Activated CD8-positive, alpha-beta T cell treated with anti-CD3 and anti-CD28 coated beads, Interleukin-2, amount 10 ng/mL, durations not matched to agents 7 days and 5 days (primary cell): ENCODE measurements at regions not wholly inside any gene's neighbourhood (a gene's known extent, or its start where the extent isn't known, plus 50 kb on each side); places are given as distances from the start of the nearest gene placed in this dataset.
"Not testable (repeated sequence)": the region's sequence is repeated elsewhere in the genome, so short reads cannot be mapped to it uniquely, and the experiment has no call there.

ENCODE experiments used
- ATAC-seq: fragments of 150-1000 bp; cut with Tn5 transposase; one replicate; pipeline ENCODE4 v1.10.0; 2021; ENCODE audit warnings: moderate library complexity
- CTCF ChIA-PET: fragments of 350-600 bp; sonication (Branson Sonifier 250); formaldehyde crosslinking; loops from one replicate; lab custom pipeline; 2021; ENCODE audit warnings: antibody characterized with exemption; lab: Charles Lee
- POLR2A ChIA-PET: fragments of 350-600 bp; sonication (Branson Sonifier 250); formaldehyde crosslinking; loops from one replicate; lab custom pipeline; 2021; ENCODE audit warnings: antibody characterized with exemption; lab: Charles Lee
- DNase-seq: peaks from one replicate; pipeline ENCODE4 v3.0.0-alpha.2; 2020
- H3K27ac Mint-ChIP-seq: one replicate; pipeline ENCODE4 v1.8.0; 2021; ENCODE audit warnings: mild to moderate bottlenecking, mixed read lengths
- H3K27me3 Mint-ChIP-seq: one replicate; pipeline ENCODE4 v1.8.0; 2021; ENCODE audit warnings: low read depth, mixed read lengths
- H3K36me3 Mint-ChIP-seq: one replicate; pipeline ENCODE4 v1.8.0; 2021; ENCODE audit warnings: low read depth, mixed read lengths
- H3K4me1 Mint-ChIP-seq: one replicate; pipeline ENCODE4 v1.8.0; 2021; ENCODE audit warnings: low read depth, mixed read lengths
- H3K4me3 Mint-ChIP-seq: one replicate; pipeline ENCODE4 v1.8.0; 2021; ENCODE audit warnings: mild to moderate bottlenecking, mixed read lengths
- H3K9me3 Mint-ChIP-seq: one replicate; pipeline ENCODE4 v1.8.0; 2022; ENCODE audit warnings: mixed read lengths; ENCODE audit not compliant: insufficient read depth

DNA sequence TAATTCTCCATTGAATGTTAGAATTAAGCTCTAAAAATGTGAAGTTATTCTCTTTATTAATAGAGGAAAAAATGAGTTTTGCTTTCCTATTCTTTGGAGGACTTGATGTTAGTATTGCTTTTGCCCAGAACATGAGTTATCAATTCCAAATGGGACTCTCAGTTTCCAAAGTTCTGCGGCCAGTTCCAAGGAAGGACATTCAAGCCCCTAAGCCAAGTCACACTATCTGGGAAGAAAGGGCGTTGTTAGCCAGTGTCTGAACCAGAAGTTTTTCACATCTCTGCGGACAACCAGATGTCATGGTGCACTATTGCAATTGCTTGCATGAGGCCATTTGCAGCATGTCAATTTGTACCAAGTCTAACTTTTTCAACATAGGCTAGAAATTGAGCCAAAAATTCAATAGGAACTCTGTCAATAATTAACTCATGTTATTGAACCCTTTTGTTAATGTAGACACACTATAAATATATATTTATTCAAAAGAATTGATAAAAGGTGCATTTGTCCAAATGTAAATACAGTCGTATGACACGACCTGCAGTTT is 183.3 kb upstream of the PIK3R1 start:
- CTCF ChIA-PET, result no interaction called here

DNA sequence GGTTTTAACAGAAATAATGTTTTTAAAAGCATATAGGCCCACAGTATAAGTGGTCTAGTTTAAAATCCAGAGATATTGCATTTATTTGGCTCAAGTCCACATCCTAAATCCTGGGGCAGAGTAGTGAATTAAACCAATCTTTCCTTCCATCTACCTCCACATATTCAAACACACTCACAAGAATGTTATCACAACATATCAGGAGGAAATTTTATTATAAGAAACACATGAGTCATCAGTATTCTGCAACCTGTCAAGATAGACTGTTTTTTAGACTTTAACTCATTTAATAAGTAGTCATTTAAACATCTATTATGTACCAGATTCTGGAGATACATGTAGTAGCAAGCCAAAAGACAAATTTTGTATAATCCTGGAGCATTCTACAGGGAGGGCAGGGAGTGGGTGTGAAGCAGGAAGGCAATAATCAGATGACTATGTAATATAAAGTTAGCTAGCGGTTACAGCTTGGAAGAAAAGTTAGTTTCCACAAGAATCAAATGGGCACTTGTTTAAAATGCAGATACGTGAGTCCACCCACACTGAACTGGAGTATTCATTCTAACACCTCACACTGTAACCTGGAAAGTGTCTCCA is 187.3 kb upstream of the PIK3R1 start:
- DNase-seq, result no peak
- CTCF ChIA-PET, result no interaction called here

More for the DNA sequence above, 183.3 kb upstream of the PIK3R1 start:
- H3K4me3 Mint-ChIP-seq, result no peak overlapping the region
- DNase-seq (no peak), ATAC-seq (no peak)
- H3K27me3 Mint-ChIP-seq, result no peaks in the 10 kb centered on the region
- no peaks in the 10 kb centered on the region for H3K9me3 Mint-ChIP-seq
- no peaks in the 10 kb centered on the region for H3K4me1 Mint-ChIP-seq
- H3K36me3 Mint-ChIP-seq, result no peaks in the 10 kb centered on the region
- POLR2A ChIA-PET, result no interaction called here
- H3K27ac Mint-ChIP-seq, result no peak overlapping the region

GRCh38 chr5:68027519-68027918 is 188.0 kb upstream of the PIK3R1 start:
- ATAC-seq, result no peak
- Mint-ChIP-seq H3K27ac (no peak overlapping the region), H3K4me3 (no peak overlapping the region), H3K36me3 (no peaks in the 10 kb centered on the region), H3K4me1 (no peaks in the 10 kb centered on the region), H3K9me3 (no peaks in the 10 kb centered on the region), H3K27me3 (no peaks in the 10 kb centered on the region)
- CTCF ChIA-PET, result no interaction called here
- POLR2A ChIA-PET, result no interaction called here
- no peak for DNase-seq

More for the DNA sequence above, 187.3 kb upstream of the PIK3R1 start:
- H3K4me1 Mint-ChIP-seq, result no peaks in the 10 kb centered on the region
- H3K36me3 Mint-ChIP-seq, result no peaks in the 10 kb centered on the region
- H3K4me3 Mint-ChIP-seq, result no peak overlapping the region
- H3K27ac Mint-ChIP-seq, result no peak overlapping the region
- POLR2A ChIA-PET, result no interaction called here
- no peaks in the 10 kb centered on the region for H3K9me3 Mint-ChIP-seq
- no peak for ATAC-seq
- H3K27me3 Mint-ChIP-seq, result no peaks in the 10 kb centered on the region

DNA sequence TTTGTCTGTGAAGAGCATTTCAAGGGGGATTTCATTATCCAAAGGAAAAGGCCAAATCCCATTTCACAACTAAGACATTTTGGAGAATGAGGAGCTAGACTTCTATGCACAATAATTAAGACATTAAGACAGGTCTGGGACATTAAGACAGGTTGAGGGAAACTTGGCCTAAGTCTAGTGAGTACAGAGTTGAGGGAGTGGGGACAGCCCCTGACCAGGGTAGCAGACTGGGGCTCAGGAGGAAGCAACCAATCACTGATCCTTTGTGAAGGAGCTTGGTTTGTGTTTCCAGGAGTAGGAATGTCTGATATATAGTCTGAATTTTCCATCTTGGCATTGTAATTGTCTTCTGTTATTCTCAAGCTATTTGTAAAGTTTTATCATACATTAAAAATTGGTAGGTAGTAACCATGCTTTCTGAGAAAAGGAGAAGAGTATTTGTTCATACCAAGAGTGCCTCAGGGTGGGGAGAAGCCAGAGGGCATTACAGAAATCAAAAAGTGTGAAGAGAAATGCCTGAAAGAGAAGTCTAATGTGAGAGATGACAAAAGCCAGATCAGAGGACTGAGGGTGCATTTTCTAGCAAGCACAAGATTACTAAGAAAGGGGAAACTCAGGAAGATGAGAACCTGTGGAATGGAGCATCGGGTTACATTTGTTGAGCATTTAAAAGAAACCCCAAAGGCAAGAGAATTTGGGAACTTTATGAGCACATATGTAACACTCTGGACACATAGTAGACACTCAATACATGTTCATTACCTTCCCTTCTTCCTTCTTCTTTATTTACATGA is 189.3 kb upstream of the PIK3R1 start:
- ChIA-PET CTCF (no interaction called here), POLR2A (no interaction called here)
- Mint-ChIP-seq H3K36me3 (no peaks in the 10 kb centered on the region), H3K27ac (no peak overlapping the region), H3K4me1 (no peaks in the 10 kb centered on the region), H3K27me3 (no peaks in the 10 kb centered on the region), H3K4me3 (no peak overlapping the region), H3K9me3 (no peaks in the 10 kb centered on the region)
- no peak for DNase-seq
- ATAC-seq, result no peak

DNA sequence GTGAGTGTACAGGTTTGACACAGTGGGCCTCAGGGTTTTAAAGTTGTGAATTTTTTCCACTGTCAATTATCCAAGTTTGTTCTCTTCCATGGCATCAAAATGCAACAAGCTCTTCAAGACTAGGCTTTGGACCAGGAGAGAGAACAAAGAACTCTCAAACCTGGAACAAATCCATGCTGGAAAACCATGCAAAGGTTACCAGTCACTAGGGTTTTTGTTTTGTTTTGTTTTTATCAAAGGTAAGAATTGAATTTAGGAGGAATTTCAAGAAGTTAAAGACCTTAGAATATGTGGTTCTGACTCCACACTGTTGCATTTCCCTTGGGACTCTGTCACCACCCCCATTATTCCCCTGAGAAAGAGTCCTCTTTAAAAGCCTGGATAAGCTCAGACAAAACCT is 191.1 kb upstream of the PIK3R1 start:
- Mint-ChIP-seq H3K27ac (no peak overlapping the region), H3K4me1 (no peaks in the 10 kb centered on the region), H3K36me3 (no peaks in the 10 kb centered on the region), H3K27me3 (no peaks in the 10 kb centered on the region), H3K4me3 (no peak overlapping the region), H3K9me3 (no peaks in the 10 kb centered on the region)
- ChIA-PET POLR2A (no interaction called here), CTCF (no interaction called here)
- DNase-seq (no peak), ATAC-seq (no peak)

GRCh38 chr5:68021916-68022315 is 193.6 kb upstream of the PIK3R1 start:
- DNase-seq (no peak), ATAC-seq (no peak)
- Mint-ChIP-seq H3K4me3 (no peak overlapping the region), H3K9me3 (no peaks in the 10 kb centered on the region), H3K27ac (no peak overlapping the region), H3K27me3 (no peaks in the 10 kb centered on the region), H3K4me1 (no peaks in the 10 kb centered on the region), H3K36me3 (no peaks in the 10 kb centered on the region)
- ChIA-PET CTCF (no interaction called here), POLR2A (no interaction called here)

DNA sequence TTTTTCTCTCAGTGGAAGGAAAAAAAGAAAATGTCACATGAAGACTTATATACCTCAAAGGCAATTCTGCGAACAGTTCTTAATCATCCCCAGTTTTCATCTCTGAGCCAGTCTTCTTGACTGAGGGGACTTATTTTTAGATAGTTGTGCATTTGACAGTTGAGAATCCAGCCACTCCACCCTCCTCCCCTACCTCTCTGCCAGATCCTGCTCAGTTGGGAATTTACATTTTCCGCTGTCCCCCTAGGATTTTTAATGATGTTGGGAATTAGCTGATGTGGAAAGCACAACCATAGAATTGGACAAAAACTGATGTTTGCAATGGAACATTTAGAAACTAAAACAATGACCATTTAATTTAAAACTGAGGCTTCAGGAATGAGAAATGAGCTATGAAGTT is 194.3 kb upstream of the PIK3R1 start:
- no peak overlapping the region for H3K27ac Mint-ChIP-seq
- no peak overlapping the region for H3K4me3 Mint-ChIP-seq
- H3K36me3 Mint-ChIP-seq, result no peaks in the 10 kb centered on the region

GRCh38 chr5:68020461-68020969 is 195.0 kb upstream of the PIK3R1 start:
- H3K4me3 Mint-ChIP-seq, ATAC-seq, H3K9me3 Mint-ChIP-seq, CTCF ChIA-PET, H3K27me3 Mint-ChIP-seq, H3K4me1 Mint-ChIP-seq, POLR2A ChIA-PET, H3K36me3 Mint-ChIP-seq, H3K27ac Mint-ChIP-seq, DNase-seq: not testable (repeated sequence)

More for the DNA sequence above, 194.3 kb upstream of the PIK3R1 start:
- ChIA-PET CTCF (no interaction called here), POLR2A (no interaction called here)
- Mint-ChIP-seq H3K9me3 (no peaks in the 10 kb centered on the region), H3K27me3 (no peaks in the 10 kb centered on the region), H3K4me1 (no peaks in the 10 kb centered on the region)
- no peak for DNase-seq
- ATAC-seq, result no peak

GRCh38 chr5:68015381-68016302 is 199.9 kb upstream of the PIK3R1 start:
- H3K27me3 Mint-ChIP-seq, result no peaks in the 10 kb centered on the region
- ChIA-PET POLR2A (no interaction called here), CTCF (interaction anchor here (0.7 kb wide), 1 partner anchor 1344 kb away, joined by 3 read pairs; no protein-coding TSS in a partner anchor)
- ATAC-seq (no peak), DNase-seq (no peak)
- H3K4me3 Mint-ChIP-seq, result no peak overlapping the region
- H3K27ac Mint-ChIP-seq, result no peak overlapping the region
- no peaks in the 10 kb centered on the region for H3K4me1 Mint-ChIP-seq
- no peaks in the 10 kb centered on the region for H3K36me3 Mint-ChIP-seq
- H3K9me3 Mint-ChIP-seq, result no peaks in the 10 kb centered on the region

- peaks cover 4% of the 10 kb centered on the region for H3K9me3 Mint-ChIP-seq
- no peak for ATAC-seq
- ChIA-PET POLR2A (no interaction called here), CTCF (no interaction called here)
- no peak overlapping the region for H3K27ac Mint-ChIP-seq
- H3K27me3 Mint-ChIP-seq, result no peaks in the 10 kb centered on the region
- H3K4me1 Mint-ChIP-seq, result no peaks in the 10 kb centered on the region
- H3K4me3 Mint-ChIP-seq, result no peak overlapping the region
- no peaks in the 10 kb centered on the region for H3K36me3 Mint-ChIP-seq
- DNase-seq, result no peak
Measured at GRCh38 chr5:68012831-68013230, 202.7 kb upstream of the PIK3R1 start.

DNA sequence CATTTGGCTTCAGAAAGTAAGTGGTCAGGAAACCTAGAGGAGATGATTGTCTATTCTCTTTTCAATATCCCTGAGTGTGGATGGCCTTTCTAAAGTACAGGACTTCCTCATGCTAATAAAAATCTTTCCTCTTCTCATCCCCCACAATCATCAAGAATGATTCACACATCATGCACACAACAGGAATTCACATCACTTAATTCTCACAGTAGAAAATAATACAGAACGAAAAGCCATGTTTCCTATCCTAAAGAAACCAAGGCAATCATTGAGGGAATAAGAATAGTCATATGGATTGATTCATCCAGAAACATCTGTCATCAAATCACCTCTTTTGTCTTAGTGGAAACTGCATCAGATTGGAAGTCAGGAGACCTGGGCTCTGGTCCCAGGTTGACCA is 203.1 kb upstream of the PIK3R1 start:
- H3K36me3 Mint-ChIP-seq, result no peaks in the 10 kb centered on the region
- no peak overlapping the region for H3K4me3 Mint-ChIP-seq
- H3K27me3 Mint-ChIP-seq, result no peaks in the 10 kb centered on the region
- no peak overlapping the region for H3K27ac Mint-ChIP-seq
- DNase-seq (no peak), ATAC-seq (no peak)
- POLR2A ChIA-PET, result no interaction called here
- H3K4me1 Mint-ChIP-seq, result no peaks in the 10 kb centered on the region
- CTCF ChIA-PET, result no interaction called here
- H3K9me3 Mint-ChIP-seq, result peaks cover 4% of the 10 kb centered on the region
